Stimulated activated CD8-positive, alpha-beta memory T cell treated with anti-CD3 and anti-CD28 coated beads, Interleukin-15, amount 100 ng/mL, for 4 hours (primary cell): ENCODE measurements at regions not wholly inside any gene's neighbourhood (a gene's known extent, or its start where the extent isn't known, plus 50 kb on each side); places are given as distances from the start of the nearest gene placed in this dataset.

ENCODE experiments used
- DNase-seq, 2 donors: peaks; one replicate each; pipeline ENCODE4 v3.0.0-alpha.2; 2020; ENCODE audit warnings: low read depth in 2 of 2

DNA sequence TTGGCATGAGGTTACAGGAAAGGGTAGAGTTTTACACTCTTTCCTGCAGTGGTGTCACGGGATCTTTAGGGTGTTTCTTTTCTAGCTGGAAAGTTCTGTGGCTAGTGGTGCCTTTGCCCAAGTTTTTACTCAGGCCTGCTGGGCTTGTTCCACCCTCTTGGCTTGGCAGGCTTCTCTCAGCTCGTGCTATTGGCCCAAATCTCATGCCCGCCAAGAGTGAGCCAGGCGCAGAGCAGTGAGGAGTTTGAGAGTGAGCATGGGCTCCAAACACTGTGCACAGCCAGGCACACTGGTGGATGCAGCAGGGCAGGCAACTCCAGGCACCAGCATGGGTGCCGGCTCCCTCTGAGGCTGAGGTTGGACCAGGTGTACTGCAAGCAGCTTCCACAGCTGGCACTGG, 206.5 kb downstream of the SAMD5 start:
- no peak for DNase-seq

DNA sequence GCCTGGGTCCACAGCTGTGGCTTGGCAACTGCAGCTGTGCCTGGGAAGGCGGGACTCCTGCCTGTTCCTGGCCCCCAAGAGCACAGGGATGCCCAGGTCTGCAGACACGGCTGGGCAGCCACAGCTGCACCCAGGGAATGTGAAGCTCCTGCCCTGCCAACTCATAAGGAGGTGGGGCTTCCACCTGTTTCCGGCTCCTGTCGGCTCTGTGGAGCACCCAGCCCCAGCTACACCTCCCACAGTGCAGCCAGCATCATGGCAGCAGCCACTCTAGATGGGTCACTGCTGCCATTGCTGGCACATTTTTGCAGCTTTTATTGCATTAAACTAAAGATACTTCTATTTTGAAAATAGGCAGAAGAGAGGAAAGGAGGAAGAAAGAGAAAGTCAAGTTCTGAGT, 207.9 kb downstream of the SAMD5 start:
- DNase-seq, result no peak

DNA sequence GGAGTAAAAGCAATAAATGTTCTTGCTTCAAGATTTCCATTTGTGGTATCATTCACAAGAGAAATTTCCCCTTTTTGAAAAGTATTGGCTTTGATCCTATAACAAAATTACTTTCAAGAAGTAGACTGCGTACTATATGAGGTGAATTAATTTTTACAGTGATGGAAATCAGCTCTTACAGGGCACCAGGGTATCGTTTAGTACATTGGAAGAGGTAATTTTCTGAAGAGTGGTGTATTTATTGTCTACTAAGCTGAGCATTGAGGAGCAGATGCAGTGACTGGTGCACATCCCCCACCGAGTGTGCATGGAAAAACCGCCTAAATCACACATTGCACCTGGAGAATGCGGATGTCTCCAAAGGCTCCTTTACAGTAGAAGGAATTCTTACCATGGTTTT, 209.5 kb downstream of the SAMD5 start:
- DNase-seq, result no peak

DNA sequence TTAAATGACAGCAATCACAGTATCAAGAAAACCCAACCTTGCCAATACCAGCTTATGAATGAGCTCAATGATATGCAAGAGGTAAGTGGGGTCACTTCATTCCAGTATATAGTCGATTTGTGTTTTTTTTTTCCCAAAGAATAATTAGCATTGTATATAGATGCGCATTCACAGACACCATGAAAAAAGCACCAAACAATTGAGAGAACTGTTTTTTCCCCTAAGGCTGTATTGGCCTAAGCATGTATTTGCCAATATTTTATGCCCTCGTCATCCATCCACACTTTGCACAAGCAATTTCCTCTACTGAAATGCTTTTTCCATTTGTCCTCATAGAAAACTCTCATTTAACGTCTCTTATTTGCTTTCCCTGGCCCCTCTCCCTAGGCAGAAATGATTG, 213.7 kb downstream of the SAMD5 start:
- DNase-seq, result no peak

DNA sequence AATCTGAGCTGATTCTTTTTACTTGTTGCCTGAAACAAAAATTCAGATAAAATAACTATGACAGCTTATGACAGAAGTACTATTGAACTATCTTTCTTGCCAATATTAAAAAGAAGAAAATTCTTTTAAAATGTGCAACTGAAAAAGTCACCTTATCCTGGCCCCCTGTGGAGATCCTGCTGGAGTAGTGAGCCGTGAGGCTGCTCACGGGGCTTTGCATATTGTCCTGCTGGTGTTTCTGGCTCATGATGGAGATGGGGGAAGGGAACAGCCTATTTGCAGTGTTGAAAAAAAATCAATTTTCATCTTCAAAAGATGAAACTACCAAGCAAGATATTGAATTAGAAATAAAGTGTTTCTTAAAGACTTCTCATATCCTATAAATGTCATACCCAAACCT, 216.0 kb downstream of the SAMD5 start:
- no peak for DNase-seq

DNA sequence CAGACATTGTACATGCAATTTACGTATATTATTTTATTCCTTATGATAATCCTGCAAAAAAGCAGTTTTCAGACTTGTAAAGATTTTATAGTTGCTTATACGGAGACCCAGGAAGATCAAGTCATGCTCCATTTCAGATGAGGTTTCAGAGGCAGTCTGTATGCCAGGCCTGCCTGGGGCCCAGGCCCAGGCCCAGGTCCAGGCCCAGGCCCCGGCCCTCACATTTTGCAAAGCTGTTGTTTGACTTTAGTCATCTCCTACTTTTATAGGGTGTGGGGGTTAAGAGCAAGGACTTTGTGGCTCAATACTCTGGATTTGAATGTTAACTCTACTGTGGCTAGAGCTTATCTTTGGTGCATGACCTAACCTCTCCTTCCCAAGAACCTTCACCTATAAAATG, 217.9 kb downstream of the SAMD5 start:
- no peak for DNase-seq

DNA sequence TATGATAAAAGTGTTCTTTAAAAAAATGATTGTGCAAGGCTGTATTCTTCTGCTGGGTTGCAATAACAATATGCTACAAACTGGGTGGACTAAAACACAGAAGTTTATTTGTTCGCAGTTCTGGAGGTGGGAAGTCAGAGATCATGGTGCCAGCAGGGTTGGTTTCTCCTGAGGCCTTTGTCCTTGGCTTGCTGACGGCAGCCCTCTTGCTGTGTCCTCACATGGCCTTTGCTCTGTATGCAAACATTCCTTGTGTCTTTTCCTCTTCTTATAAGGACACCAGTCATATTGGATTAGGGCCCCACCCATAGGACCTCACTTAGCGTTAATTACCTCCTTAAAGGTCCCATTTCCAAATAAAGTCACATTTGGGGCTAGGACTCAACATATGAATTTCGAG, 220.4 kb downstream of the SAMD5 start:
- DNase-seq, result no peak

DNA sequence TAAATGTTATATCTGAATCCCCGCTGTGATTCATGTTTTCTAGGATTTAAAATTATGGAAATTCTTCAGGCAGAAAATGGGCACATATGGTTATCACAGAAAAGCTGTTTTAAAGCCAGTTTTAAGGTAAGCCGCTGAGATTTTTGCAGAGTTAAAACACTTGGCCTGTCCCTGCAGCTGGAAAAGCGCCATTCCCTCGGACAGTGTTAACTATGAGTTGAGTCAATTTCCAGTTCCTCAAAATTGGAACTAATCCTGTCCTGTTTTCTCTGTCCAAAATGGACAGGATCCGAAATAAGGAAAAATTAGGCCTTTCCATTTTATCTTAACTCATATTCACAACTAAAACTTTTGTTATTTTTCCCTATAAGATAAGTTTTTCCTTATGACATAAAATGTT, 225.2 kb downstream of the SAMD5 start:
- DNase-seq, result no peak

DNA sequence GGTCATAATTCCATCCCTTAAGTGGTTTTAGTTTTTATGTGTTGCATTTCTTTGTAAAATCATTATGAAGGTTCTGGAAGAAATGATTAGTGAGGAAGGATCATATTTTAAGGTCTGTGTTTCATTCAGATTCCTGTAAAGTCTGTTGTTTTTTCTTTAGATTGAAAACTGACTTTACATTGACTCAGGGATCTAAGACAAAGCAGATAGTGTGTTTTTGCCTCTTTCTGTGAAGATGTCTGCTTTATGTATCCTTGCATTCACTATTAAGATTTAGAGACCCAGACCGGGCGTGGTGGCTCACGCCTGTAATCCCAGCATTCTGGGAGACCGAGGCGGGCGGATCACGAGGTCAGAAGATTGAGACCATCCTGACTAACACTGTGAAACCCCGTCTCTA, 225.7 kb downstream of the SAMD5 start:
- no peak for DNase-seq

DNA sequence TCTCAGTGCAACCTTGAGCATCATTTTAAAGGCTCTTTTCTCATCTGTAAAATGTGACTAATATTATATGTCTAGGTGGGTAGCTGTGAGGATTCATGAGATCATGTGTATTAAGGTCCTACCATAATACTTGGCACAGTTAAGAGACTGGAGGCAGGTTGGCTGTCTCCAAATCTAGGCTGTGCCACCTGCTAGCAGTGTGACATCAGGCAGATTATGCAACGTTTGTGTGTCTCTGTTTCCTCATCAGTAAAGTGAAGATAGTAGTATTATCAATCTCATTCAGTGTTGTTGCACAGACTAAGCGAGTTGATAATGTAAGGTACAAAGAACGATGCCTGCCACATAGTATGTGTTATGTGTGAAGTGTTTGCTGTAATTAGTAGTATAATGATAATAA, 227.4 kb downstream of the SAMD5 start:
- DNase-seq, result no peak

DNA sequence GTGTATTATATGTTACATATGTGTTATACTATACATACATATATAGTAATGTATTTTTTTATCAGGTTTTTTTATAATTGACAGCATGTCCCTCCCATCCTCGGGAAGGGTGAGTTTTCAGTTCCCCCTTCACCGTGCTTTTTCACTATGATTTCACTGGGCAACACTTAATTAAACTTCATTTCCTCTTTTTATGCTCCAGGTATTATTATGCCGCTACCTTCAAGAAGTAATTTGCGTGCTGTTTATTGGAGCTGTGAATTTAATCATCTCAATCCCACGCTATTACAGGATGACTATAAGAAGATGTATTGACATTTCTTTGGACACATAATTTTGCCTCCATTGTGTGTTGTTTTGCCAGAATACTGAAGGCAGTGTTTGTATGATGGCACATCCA, 228.6 kb downstream of the SAMD5 start:
- DNase-seq, result no peak

DNA sequence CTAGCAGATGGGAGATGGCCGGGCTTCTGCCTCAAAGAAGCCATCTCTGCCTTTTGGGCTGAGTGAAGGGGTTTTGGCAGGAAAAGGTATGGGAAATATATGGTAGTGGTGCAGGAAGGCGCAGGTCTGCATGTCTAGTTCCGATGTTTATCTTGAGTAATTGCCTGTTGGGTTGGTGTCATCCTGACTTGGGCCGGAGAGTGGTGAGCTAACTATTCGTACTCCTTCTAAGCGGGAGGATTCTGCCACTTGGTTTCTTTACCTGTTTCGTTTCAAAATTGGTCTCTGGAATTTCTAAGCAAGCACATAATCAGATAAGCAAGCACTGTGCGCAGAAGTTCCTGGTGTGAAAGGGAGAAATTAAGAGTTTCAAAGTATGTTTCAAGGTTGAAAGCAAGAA, 229.6 kb downstream of the SAMD5 start:
- DNase-seq, result no peak

DNA sequence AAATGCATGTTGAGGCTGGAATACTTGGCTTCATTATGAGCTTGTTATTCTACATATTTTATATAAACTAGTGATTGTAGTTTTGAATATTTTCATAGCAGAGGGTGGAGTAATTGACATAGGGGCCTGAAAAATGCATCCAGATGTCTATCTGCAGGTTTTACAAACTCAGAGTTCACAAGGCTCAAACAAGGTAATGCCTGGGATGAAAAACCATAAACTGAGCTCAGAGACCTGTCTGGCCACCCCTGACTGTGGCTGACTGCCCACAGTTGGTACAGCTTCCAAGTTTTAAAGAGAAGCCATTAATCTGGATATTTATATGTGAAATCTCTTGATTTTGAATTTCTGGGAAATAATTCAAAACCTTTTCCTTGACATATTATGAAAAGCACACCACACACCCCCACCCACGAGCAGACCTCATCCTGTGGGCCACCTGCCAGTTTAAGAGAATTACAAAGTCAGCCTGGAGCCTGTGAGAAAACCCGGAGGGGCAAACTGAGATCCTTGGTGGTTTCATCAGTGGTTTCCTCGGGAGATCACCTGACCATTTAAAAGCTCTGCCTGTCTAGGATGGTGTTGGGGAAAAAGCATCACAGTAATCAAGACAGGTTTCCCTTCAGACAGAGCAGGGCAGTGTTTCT, 230.1 kb downstream of the SAMD5 start:
- no peak for DNase-seq

DNA sequence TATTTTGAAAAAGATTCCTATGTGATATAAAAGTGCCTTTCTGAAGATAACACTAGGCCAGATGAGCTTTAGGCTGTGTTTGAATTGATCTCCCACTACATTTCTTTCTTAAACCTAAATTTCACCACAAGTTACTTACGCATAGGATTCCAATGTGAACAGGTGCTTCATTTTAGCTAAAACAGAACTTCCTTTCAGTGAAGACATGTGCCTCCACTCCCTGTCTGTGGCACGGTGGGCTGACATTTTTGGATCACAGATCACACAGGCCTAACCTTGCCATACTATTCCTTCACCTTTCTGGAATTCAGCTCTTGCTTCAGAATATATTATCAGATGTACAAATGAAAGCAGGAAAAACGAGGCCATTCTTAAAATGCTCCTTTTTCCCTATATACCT, 231.8 kb downstream of the SAMD5 start:
- no peak for DNase-seq

DNA sequence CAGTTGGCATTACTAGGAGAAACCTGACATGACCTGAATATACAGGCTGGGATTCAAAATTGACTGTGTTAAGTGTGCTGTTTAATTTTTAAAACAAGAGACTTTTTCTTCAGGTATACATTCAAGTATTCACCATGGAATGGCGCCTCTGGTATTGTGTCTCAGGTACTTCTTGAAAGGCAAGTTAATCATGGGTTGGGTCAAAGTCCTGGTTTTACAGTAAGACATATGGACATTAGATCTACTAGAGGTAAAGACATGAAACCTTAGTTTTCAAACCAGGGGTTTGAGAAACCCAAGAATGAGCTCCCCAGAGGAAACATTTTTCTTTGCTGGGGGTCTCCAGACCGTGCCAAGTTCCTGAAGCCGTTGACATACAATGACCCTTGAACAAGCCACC, 232.4 kb downstream of the SAMD5 start:
- DNase-seq, result no peak

DNA sequence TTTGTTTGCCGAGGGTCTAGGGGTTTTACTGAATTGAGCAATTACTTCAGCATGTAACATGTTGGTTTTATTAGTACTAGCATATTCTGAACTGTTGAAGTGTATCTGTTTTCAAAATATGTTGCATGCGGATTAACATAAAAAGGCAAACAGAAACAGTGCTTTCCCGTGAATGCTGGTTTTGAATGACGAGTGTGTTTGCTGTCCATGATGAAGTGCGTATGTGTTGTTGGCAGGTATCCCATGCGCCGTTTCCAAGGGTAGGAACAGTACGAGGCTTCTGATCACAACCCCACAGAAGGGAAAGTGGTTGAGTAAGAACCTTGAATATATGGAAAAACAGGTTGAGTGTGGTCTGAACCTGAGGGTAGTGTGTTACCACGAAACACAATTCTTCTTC, 232.9 kb downstream of the SAMD5 start:
- no peak for DNase-seq

DNA sequence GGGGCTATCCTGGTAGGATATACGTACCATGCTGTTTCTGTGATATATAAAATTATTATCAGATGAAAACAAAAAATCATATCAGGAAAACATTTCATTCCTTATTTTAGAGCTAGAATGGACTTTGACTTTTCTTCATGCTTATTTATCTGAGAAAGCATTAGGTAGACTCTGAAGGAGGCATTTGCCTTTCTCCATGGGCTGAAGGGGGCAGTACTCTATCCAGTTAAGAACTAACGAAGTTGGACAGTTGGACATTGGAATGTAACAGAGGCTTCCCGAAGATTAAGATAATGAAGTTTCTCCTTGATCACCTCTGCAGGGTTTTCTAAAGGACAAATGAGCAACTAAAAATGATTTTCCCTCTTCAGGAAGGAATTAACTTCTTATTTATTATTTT, 233.9 kb downstream of the SAMD5 start:
- DNase-seq, result no peak

DNA sequence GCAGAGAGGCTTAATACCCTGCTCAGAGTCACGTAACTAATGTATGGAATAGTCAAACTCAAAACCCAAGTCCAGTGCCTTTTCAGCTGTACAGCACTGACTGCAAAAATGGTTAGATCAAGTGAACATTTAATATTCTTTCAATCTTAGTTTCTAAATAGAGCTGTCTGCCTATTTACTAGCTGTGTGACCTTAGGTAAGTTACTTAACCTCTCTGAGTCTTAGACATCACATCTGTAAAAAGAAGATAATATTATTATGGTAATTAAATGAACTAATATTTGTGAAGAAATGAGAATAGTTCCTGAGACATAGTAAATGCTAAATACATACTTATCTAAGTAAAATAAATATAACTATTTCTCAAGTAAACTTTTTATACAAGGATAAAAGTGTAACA, 235.5 kb downstream of the SAMD5 start:
- no peak for DNase-seq

DNA sequence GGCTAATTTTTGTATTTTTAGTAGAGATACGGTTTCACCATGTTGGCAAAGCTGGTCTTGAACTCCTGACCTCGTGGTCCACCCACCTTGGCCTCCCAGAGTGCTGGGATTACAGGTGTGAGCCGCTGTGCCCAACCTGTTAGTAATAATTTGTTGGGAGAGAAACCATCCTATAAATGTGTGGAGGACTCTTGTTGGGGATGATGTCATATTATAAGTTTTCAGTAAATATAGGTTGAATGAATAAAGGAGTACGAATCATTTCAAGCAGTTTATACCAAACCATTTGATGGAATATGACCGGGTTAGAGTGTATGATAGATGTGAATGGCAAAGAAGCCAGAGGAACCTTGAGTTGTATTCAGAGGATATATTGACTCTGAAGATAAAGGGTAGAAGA, 240.8 kb downstream of the SAMD5 start:
- no peak for DNase-seq

DNA sequence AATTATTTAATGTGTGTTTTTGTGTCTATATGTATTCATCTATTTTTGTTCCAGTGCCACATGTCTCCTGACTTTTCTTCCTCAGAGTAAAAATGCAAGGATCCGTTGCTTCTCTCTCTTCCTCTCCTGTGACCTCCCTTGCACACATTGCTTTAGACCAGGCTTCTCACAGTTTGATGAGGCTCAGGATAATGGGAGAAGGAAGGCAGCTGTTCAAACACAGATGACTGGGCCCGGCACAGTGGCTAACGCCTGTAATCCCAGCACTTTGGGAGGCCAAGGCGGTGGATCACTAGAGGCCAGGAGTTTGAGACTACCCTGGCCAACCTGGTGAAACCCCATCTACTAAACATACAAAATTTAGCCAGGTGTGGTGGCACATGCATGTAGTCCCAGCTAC, 241.9 kb downstream of the SAMD5 start:
- DNase-seq, result no peak

DNA sequence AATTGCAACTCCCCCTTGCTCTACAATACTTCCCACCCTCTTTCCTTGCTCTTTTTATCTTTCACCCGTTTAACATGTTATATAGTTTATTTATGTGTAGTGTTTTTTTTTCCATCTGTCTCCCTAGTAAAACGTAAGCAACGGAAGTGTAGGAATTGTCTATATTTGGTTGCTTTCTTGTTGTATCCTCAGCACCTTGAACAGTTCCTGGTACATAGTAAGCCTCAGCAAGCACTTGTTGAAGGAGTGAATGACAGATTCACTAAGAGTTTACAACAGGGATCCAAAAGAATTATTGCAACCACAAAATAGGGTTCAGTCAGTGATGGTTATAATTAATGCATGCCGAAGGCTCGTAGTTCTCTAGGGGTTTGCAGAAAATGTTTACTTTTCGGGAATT, 242.7 kb downstream of the SAMD5 start:
- no peak for DNase-seq

DNA sequence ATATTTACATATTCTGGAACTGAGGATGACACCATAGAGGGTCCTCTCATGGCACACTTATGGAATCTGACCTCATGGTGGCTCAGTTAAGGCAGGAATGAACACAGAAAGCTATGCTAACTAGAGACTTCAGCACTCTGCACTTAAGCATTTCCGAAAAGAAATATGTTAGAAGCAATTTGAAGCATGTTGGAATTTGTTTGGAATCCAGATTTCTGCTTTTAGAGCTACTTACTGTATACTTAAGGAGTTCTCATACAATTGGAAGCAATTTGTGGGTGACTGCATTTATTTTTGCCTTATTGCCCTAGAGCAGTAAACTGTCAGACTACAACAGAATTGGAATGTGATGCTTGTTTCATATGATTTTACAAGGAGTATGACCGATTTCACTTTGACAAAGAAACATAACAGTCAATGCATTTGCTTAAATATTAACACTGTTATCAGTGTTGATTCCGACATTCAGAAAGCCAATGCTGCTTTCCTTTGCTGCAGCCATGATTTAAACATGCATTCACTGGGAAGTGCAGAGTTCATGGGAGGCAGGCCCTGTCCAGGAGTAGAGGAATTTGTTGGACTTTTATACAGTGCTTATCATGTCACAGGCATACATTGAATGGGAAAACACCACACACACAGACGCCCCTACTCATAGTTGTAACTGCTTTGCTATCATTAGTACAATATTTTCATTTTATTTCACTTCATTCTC, 244.4 kb downstream of the SAMD5 start:
- DNase-seq, result no peak

DNA sequence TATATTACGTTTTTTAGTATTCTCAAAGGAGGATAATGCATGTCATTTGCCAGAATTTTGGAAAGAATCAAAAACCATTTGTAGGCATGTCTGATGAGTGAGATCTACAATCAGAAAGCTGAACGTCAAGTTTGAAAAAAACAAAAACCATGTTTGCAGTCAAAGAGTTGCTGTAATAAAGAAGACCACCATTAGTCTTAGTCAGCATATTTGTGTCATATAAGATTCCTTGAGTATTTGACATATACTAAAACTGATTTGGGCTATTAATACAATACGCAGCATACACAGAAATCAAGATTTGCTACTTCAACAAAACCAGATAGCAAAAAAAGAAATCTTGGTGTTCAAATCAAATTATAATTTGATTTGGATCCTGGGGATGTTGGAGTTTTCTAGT, 247.5 kb downstream of the SAMD5 start:
- DNase-seq, result no peak

DNA sequence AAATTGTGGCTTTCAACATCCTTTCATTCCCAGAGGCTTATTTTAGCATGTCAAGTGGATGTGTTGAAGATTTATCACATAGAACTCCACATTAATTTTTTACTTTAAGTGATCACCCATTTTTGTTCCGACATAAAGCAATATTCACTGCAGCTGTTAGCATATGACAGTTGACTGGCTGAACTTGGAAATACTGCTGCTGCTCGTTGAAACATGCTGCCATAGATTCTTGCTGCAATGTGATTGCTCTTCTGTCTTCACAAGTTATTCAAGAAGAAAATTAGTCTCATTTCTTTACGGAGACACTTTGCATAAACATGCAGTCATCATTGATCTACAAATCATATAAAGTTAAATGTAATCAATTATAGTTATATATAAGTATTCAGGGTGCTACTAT, 248.4 kb downstream of the SAMD5 start:
- DNase-seq, result no peak
